ENCODE measurements at regions not wholly inside any gene's neighbourhood (a gene's known extent, or its start where the extent isn't known, plus 50 kb on each side); places are given as distances from the start of the nearest gene placed in this dataset.

DNA sequence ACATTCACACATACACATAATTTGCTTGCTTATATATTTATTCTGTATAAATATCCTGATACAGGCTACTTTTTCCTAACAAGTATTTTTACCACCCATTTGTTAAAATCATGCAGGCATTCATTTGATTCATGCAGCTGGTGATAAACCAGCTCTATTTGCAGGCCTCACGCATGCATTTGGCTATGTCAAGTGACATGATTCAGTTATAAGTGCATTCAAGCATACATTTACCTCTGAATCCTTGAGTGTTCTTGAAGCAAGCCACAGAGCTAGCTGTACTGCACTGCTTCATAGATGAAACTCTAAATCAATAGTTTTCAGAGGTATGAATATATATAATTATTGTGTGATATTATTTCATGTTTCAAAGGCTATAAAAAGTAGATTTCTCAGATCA, 544.0 kb upstream of the AGA start:
- TF ChIP-seq, protein P1, sequence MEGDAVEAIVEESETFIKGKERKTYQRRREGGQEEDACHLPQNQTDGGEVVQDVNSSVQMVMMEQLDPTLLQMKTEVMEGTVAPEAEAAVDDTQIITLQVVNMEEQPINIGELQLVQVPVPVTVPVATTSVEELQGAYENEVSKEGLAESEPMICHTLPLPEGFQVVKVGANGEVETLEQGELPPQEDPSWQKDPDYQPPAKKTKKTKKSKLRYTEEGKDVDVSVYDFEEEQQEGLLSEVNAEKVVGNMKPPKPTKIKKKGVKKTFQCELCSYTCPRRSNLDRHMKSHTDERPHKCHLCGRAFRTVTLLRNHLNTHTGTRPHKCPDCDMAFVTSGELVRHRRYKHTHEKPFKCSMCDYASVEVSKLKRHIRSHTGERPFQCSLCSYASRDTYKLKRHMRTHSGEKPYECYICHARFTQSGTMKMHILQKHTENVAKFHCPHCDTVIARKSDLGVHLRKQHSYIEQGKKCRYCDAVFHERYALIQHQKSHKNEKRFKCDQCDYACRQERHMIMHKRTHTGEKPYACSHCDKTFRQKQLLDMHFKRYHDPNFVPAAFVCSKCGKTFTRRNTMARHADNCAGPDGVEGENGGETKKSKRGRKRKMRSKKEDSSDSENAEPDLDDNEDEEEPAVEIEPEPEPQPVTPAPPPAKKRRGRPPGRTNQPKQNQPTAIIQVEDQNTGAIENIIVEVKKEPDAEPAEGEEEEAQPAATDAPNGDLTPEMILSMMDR (conservative IDR thresholded peaks at IDR 0.05), result no peak
- TF ChIP-seq ZFX (IDR thresholded peaks at IDR 0.05), result no peak

All from C4-2B (cell line).